Sciatic nerve (tissue), 2 donors: ENCODE measurements at regions not wholly inside any gene's neighbourhood (a gene's known extent, or its start where the extent isn't known, plus 50 kb on each side); places are given as distances from the start of the nearest gene placed in this dataset.
"Not testable (repeated sequence)": the region's sequence is repeated elsewhere in the genome, so short reads cannot be mapped to it uniquely, and the experiment has no call there.

ENCODE experiments used
- ATAC-seq: fragments of 200-7000 bp; cut with Tn5 transposase; one replicate; pipeline ENCODE4 v1.9.1; 2020; ENCODE audit warnings: mild to moderate bottlenecking, moderate library complexity
- DNase-seq: peaks from one replicate; pipeline ENCODE4 v3.0.0-alpha.2; 2020; ENCODE audit warnings: low spot score
- intact Hi-C: fragments of 100-400 bp; cut with DNase I; formaldehyde crosslinking; loops from one replicate; pipeline ENCODE4 v1.14.2; 2022
- donor health status: DM: no; HTN: no; CAD: no.
- donor health status: DM: no; HTN: no; CAD: no.

DNA sequence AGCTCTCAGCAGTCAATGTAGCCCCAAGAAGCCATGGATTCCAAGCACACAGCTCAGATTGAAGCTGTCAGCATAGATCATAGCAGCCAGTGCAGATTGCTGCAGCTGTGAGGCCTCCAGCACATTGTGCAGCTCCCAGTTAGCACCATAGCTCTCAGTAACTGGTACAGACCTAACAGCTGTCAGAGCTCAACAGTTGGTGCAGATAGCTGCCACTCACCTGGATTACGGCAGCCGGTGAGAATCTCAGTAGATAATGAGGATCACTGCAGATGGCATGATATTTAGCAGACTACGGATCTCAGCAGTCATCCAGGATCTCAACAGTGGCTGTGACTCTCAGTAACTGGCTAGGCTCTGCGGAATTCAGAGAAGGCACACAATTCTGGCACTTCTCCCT, 500.4 kb downstream of the TUSC1 start:
- intact Hi-C loops = no loop called here
- DNase-seq (no peak), ATAC-seq (no peak)

DNA sequence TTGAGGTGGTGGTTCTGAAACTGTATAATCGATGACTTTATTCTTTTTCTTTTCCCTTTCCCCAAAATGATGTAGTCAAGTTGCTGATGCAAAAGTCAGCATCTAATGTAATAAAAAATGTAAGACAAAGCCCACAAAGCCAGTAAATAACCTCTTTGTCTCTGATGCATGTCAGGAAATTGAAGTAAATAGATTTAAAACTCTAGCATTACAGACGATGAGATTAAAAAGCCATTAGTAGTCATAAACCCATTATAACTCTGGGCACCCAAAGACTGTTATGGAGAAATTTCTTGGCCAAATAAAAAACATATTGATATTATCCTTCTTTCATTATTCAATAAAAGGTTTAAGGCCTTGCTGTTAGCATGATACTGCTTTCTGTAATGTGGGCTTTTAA, 548.7 kb downstream of the TUSC1 start:
- intact Hi-C loops = no loop called here
- no peak for ATAC-seq
- no peak for DNase-seq

DNA sequence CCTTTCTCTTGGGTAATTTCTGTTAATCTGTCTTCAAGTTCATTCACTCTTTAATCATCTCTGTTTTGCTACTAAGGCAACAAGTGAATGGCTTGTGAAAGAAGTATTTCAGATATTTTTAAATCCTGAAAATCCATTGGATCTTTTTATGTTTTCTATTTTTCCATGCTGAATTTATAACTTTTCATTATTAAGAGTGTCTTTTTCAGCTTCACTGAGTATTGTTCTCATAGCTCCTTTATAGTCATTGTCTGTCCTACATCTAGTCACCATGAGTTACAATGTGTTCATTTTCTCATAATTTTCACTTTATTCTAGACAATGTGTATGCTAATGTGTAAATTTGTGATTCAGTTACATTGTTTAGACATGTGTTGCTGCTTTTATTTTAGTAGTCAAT, 556.4 kb downstream of the TUSC1 start:
- no peak for ATAC-seq
- no peak for DNase-seq
- intact Hi-C loops = no loop called here

DNA sequence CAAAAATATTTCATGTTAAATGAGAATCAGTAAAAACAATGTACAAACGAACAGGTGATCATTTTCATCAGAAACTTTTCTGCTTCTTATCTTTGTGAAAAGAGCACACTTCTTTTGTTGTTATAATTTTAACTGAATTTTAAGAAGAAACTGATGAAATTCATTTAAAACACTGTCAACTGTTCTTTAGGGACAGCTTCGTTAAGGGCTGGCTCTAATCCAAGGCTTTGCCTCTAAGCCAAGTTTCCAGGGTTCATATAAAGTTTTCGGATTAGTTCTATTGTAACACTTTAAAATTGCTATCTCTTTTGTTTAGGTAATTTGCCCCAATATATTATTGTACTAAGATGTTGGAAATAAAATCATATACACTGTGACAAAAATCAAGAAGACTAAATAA, 559.2 kb downstream of the TUSC1 start:
- no peak for ATAC-seq
- no peak for DNase-seq

DNA sequence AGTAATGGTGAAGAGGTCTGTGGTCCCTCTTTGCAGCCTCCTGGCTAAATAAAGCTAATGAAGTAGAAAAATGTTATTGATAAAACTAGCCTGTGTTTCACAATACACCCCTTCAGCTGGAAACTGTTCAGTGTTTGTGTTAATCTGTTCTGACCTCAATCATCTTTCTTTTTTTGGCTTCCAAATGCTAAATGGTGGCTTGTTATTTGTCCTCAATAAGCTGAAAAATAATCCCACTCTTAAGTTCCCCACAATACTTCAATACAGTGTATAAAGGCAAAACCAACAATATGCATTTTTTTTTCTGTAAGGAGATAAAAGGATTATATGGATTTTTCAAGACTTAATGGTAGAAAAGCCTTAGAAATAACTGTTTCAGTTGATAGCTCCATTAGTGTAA, 560.5 kb downstream of the TUSC1 start:
- intact Hi-C loops = no loop called here

More for the DNA sequence above, 559.2 kb downstream of the TUSC1 start:
- intact Hi-C loops = no loop called here

DNA sequence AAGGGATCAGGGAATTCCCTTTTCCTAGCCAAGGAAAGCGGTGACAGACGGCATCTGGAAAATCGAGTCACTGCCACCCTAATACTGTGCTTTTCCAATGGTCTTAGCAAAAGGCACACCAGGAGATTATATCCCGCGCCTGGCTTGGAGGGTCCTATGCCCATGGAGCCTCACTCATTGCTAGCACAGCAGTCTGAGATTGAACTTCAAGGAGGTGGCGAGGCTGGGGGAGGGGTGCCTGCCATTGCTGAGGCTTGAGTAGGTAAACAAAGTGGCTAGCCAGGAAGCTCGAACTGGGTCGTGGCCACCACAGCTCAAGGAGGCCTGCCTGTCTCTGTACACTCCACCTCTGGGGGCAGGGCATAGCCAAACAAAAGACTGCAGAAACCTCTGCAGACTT, 556.5 kb upstream of the IZUMO3 start:
- intact Hi-C loops, DNase-seq, ATAC-seq: not testable (repeated sequence)

More for the DNA sequence above, 560.5 kb downstream of the TUSC1 start:
- ATAC-seq = no peak
- no peak for DNase-seq

DNA sequence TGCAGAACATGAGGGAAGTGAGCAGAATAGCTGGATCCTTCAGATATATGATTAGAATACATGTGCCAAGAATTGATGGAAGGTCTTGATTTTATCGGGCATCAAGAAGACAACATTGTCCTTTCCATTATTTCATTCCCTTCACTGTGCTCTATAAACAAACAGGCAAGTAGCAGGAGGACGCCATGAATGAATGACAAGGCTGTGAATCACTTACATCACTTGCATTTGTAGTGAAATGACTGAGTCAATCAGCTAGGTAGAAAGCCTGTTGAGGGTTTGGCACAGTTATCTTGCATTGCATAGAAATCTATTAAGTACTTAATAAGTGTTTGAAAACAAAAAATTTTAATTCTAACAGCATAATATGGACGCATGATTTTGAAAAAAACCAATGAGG, 548.8 kb upstream of the IZUMO3 start:
- DNase-seq (no peak), ATAC-seq (no peak)
- intact Hi-C loops = no loop called here

DNA sequence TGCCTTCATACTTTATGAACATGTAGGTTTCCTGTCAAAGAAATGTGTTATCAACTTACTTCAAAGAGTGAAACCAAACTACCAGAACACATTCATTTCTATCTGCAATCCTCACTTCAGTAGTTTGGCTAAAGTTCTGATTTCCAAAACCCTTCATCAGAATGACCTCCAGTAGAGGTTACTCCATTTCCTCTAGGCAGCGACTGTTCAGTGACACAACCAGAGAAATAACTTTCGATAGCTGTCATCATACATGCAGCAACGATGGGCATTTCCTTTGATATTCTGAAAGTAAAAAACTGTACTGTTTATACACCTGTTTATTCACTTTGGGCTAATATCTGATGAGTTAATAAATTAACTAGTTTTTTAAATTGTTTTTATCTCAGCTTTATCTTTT, 532.5 kb upstream of the IZUMO3 start:
- ATAC-seq (no peak), DNase-seq (no peak)
- intact Hi-C loops = no loop called here

DNA sequence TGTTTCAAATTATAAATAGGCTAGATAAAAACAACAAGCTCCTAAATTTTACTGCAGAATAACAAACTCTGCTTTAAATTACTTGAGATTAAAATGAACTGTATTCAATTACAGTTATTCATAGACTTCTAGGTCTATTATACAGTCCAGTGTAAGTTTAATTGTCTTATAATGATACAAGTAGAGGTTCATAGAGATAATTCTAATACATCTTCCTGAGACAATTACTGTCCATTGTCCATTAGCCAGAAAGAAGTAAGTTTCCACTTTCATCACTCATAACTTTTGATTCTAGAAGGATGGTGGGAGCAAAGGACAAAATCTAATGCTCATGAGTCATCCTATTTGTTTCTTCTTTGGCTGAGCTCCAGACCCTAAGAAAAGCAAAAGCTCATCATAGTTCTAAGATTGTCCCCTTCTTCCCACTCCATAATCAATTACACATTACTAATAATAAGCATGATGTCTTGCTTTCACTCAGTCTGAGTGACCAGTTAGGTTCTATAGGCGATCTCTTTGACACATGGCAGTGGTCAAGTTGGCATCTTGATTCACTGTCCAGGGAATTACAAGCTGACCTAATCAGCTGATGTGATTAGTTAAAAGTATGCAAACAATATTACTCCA, 502.5 kb upstream of the IZUMO3 start:
- DNase-seq (no peak), ATAC-seq (no peak)
- intact Hi-C loops = no loop called here

DNA sequence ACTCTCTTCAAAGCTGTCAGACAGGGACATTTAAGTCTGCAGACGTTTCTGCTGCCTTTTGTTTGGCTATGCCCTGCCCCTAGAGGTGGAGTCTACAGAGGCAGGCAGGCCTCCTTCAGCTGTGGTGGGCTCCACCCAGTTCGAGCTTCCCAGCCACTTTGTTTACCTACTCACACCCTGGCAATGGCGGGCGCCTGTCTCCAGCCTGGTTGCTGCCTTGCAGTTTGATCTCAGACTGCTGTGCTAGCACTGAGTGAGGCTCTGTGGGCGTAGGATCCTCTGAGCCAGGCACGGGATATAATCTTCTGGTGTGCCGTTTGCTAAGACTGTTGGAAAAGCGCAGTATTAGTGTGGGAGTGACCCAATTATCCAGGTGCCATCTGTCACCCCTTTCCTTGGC, 499.8 kb upstream of the IZUMO3 start:
- ATAC-seq, DNase-seq, intact Hi-C loops: not testable (repeated sequence)

DNA sequence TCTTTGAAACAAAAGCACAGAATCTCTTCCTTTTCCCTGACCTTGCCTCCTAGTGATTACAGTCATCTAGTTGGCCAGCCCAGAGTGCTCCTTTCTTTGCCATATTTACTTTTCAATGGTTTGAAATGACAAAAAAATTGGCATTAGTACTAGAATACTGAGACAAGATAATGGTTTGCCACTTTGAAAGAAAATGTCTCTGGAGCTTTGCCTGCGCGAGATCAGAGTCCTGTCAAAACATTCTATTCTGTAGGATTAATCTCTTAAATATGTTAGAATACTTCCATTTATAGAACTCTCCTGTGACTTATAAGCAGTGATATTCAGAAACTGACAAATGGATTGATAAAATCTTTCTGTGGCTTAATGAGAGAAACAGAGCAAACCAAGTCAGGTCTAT, 484.0 kb upstream of the IZUMO3 start:
- ATAC-seq = no peak
- DNase-seq = no peak
- intact Hi-C loops = no loop called here

DNA sequence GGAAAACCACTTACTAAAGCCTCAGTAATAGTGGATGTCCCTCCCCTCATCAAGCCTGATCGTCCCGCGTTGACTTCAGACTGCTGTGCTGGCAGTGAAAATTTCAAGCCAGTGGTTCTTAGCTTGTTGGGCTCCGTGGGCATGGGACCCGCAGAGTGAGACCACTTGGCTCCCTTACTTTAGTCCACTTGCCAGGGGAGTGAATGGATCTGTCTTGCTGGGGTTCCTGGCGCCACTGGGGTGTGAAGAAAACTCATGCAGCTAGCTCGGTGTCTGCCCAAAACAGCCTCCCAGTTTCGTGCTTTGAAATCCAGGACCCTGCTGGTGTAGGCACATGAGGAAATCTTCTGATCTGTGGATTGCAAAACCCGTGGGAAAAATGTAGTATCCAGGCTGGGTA, 480.0 kb upstream of the IZUMO3 start:
- no peak for ATAC-seq
- intact Hi-C loops = no loop called here
- DNase-seq = no peak

DNA sequence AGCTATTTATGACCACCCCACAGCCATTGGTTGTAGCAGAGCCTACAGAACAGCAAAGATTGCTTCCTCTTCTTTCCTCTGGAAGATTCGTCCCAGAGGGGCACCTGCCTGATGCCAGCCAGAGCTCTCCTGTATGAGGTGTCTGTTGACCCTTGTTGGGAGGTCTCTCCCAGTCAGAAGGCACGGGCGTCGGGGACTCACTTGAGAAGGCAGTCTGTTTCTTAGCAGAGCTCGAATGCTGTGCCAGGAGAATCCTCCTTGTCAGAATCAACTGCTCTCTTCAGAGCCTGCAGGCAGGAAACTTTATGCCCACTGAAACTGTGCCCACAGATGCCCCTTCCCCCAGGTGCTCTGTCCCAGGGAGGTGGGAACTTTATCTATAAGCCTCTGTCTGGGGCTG, 479.5 kb upstream of the IZUMO3 start:
- DNase-seq (no peak), ATAC-seq (no peak)
- intact Hi-C loops = no loop called here

DNA sequence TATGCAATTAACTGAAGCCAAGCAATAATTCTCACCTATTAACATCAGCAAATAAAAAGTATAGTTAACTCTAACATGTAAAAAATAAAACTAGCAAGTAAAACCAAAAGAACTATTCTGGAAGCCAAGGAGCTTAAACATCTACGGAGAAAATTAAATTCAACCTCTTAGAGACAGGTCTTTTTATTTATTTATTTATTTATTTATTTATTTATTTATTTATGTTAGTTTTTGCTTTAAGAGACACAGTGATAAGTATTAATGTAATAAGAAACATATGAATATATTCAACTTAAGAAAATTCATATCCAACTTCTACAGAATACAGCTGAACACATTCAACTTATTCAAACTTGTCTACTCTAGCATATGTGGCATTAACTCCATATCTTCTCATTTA, 472.1 kb upstream of the IZUMO3 start:
- ATAC-seq = no peak
- no peak for DNase-seq
- intact Hi-C loops = no loop called here

DNA sequence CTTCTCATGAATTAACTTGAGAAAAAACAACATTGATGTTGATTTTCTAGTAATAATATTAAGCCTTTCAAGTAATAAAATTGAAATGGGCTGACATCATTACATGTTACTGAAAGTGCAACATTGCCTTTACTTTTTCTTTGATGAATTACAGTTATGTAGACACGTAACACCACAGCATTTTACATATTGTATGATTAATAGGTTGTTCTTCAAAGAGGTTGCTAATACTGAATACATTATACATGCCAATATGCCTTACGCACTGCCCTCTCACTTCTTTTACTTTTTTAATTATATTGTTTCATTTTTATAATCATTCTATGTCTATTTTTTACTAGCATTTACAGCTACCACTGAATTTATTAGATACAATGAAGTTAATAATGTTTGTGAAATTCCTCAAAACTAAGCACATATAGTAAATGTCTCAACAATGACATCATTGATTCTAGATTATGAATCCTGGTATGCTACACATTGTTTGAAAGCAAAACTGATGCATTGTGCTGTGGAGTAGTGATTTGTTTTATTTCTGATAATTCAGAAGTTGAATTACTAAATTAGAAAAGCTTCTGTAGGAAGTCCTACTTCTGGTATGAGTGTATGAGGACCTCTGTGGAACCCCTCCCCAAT, 464.4 kb upstream of the IZUMO3 start:
- ATAC-seq (no peak), DNase-seq (no peak)
- intact Hi-C loops = no loop called here

DNA sequence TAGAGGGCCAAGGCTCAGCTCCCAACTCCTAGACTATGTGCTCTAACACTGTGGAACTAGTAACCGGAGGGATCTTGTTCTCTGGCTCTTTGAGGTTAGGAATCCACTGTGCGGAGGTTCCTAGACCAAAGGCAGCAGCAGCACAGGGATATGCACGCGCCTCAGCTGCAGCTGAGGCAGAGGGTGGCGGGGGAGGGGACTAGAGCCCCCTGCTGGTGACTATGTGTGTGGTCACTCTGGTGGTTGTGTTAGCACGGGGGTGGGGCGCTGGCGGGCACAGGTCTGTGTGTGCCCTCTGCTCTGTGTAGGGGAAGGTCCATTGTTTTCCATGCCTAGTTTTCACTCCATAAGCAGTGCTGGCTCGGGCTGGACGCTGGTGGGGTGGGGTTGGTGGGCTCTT, 458.0 kb upstream of the IZUMO3 start:
- ATAC-seq = no peak

DNA sequence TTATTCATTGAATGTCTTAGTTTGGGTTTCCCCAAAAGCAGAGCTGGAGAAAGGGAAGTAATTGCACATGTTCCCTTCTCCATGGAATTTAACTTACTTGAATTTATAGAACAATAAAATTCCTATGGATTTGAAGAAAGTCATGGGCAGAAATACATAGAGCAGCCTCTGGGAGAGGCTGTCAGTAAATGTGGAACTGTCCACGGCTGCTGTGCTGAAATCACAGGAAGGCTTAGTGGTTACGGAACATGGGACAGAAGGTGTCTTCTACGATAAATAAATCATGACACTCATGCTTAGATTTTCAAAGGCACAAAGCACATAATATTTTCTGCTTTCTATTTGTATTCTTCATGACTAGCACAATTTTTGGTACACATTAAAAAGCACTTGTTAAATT, 440.6 kb upstream of the IZUMO3 start:
- ATAC-seq (no peak), DNase-seq (no peak)
- intact Hi-C loops = no loop called here

More for the DNA sequence above, 458.0 kb upstream of the IZUMO3 start:
- no peak for DNase-seq
- intact Hi-C loops = no loop called here

DNA sequence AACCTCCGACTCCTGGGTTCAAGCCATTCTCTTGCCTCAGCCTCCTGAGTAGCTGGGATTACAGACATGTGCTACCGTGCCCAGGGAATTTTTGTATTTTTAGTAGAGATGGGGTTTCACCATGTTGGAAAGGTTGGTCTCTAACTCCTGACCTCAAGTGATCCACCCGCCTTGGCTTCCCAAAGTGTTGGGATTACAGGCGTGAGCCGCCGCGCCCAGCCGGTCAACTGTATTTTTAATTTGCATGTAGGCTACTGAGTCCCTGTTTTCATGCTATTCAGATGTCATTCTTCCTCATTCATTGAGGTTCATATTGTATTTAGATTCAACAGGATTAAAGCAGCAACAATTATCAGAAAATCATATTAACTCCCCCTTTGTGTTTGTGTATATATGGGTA, 425.1 kb upstream of the IZUMO3 start:
- ATAC-seq, intact Hi-C loops, DNase-seq: not testable (repeated sequence)

DNA sequence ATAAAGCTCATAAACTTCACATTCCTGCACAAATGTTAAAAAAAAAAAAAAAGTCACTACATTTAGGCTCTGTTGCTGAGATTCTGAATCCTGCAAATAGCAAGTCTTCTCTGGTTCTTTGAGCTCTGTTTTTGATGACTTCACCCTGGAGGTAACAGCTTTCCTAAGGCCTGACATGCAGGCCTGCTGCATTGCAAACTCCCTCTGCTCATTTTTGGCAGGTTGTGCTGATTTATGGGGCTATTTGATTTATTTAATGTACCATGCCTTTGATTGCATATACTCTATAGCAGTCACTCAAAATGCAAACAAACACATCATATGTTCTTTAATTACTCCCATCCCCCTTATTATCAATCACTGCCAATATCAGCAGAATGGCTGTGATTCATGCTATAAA, 416.1 kb upstream of the IZUMO3 start:
- no peak for DNase-seq
- no peak for ATAC-seq
- intact Hi-C loops = no loop called here

DNA sequence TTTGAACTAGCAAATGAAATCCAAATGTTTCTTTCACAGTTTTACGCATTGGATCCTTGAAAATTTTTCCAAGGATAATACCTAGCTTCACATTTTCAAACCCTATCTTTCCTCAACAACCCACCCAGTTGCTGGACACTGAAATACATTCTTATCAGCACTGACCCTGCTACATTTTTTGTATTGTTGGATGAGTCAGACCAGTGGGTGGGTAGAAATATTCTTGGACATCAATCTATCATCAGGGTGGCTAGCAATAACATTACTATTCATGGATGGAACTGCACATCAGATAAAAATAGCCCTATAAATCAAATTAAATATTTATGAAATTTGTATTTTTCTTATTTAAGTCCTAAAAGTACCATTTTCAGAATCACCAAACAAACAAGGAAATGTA, 407.4 kb upstream of the IZUMO3 start:
- DNase-seq (no peak), ATAC-seq (no peak)
- intact Hi-C loops = no loop called here
